ENCODE measurements at regions not wholly inside any gene's neighbourhood (a gene's known extent, or its start where the extent isn't known, plus 50 kb on each side); places are given as distances from the start of the nearest gene placed in this dataset.

- no peak overlapping the region for H3K4me3 ChIP-seq (ENCODE audit: low read depth, low read length)
- no peak for TF ChIP-seq CTCF (IDR thresholded peaks at IDR 0.05; ENCODE audit: low read depth, low read length)
- no peak for DNase-seq (ENCODE audit: low read depth, low spot score)
- in situ Hi-C loops (cut with HindIII; ENCODE audit: low sequenced_read_pairs), result no loop called here
Measured at GRCh38 chr10:57494486-57494885, 773.2 kb downstream of the IPMK start.

- in situ Hi-C loops (cut with HindIII; ENCODE audit: low sequenced_read_pairs), result no loop called here
- DNase-seq (ENCODE audit: low read depth, low spot score), result no peak
- TF ChIP-seq CTCF (IDR thresholded peaks at IDR 0.05; ENCODE audit: low read depth, low read length), result no peak
- H3K4me3 ChIP-seq (ENCODE audit: low read depth, low read length), result no peak overlapping the region
Measured at GRCh38 chr10:57482259-57482658, 785.4 kb downstream of the IPMK start.

DNA sequence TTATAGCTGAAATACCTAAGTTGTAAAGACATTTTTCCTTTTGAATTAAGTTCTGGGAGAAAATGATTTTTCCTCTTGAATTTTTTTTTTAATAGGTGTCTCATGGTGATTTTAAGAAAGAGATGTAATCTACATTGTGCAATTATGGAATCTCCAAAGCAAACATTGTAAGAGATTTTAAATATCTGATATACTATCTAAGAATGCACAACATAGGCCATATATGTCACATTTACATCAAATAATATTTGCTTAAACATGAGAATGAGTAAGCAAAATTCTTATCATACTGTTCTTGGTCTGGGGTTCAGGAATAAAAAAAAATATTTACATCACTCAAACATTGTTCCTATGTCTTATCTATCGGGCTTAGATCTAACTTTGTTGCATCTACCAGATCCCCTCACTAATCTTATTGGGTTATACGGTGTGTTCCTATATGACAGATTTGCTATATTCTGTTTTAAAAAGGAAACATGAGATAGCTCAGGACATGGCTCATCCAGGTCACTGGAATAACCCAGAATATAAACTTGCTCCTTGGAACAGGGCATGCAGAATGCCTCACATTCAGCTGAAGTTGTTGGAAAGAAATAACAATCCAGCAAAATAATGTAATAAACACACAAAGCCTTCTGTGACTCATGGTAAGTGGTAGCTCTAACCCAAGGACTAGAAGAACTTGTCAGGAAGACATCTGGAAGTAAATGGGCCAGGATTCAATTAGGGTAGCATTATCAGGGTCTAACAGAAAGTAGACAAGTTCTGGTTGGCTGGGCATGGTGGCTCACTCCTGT is 794.7 kb downstream of the IPMK start:
- DNase-seq (ENCODE audit: low read depth, low spot score), result no peak
- in situ Hi-C loops (cut with HindIII; ENCODE audit: low sequenced_read_pairs), result no loop called here

DNA sequence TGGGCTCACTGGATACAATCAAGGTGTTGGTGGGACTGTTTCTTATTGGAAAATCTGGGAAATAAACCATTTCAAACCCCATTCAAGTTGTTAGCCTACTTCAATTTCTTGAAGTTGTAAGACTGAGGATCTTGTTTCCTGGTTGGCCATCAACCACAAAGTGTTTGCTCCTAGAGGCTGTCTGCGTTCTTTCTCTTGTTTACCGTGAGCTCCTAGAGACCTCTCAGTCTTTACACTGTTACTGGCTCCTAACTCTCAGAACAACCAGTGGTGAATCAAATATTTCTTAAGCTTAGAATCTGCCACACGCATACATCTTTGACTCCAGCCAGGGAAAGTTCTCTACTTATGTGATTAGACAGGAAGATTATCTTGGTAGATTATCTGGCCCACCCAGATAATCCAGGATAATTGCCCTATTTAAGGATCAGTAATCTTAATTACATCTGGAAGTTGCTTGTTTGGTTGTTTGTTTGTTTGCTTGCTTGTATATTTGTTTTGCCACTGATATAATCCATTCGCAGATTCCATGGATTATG is 798.7 kb downstream of the IPMK start:
- H3K4me3 ChIP-seq (ENCODE audit: low read depth, low read length), result no peak overlapping the region
- in situ Hi-C loops (cut with HindIII; ENCODE audit: low sequenced_read_pairs), result no loop called here
- DNase-seq (ENCODE audit: low read depth, low spot score), result no peak
- no peak for TF ChIP-seq CTCF (IDR thresholded peaks at IDR 0.05; ENCODE audit: low read depth, low read length)

More for the DNA sequence above, 794.7 kb downstream of the IPMK start:
- TF ChIP-seq CTCF (IDR thresholded peaks at IDR 0.05; ENCODE audit: low read depth, low read length), result no peak
- no peak overlapping the region for H3K4me3 ChIP-seq (ENCODE audit: low read depth, low read length)

GRCh38 chr10:57465155-57465554 is 802.5 kb downstream of the IPMK start:
- no peak overlapping the region for H3K4me3 ChIP-seq (ENCODE audit: low read depth, low read length)
- in situ Hi-C loops (cut with HindIII; ENCODE audit: low sequenced_read_pairs), result no loop called here
- no peak for DNase-seq (ENCODE audit: low read depth, low spot score)
- TF ChIP-seq CTCF (IDR thresholded peaks at IDR 0.05; ENCODE audit: low read depth, low read length), result no peak

- no peak for TF ChIP-seq CTCF (IDR thresholded peaks at IDR 0.05; ENCODE audit: low read depth, low read length)
- in situ Hi-C loops (cut with HindIII; ENCODE audit: low sequenced_read_pairs), result no loop called here
- DNase-seq (ENCODE audit: low read depth, low spot score), result no peak
- H3K4me3 ChIP-seq (ENCODE audit: low read depth, low read length), result no peak overlapping the region
Measured at GRCh38 chr10:57460540-57460939, 807.2 kb downstream of the IPMK start.

All from astrocyte of the spinal cord (primary cell).